ENCODE measurements at regions not wholly inside any gene's neighbourhood (a gene's known extent, or its start where the extent isn't known, plus 50 kb on each side); places are given as distances from the start of the nearest gene placed in this dataset.

GRCh38 chrX:40936827-40937226, 148.4 kb upstream of the USP9X start:
- no peaks in the 10 kb centered on the region for H3K9me3 ChIP-seq
- no peak overlapping the region for H3K27ac ChIP-seq
- H3K4me3 ChIP-seq: no peak overlapping the region
- H3K36me3 ChIP-seq: no peaks in the 10 kb centered on the region
- H3K4me1 ChIP-seq: peaks cover 0 to 8% (median 0%) of the 10 kb centered on the region in 4 donors
- TF ChIP-seq, protein P1, sequence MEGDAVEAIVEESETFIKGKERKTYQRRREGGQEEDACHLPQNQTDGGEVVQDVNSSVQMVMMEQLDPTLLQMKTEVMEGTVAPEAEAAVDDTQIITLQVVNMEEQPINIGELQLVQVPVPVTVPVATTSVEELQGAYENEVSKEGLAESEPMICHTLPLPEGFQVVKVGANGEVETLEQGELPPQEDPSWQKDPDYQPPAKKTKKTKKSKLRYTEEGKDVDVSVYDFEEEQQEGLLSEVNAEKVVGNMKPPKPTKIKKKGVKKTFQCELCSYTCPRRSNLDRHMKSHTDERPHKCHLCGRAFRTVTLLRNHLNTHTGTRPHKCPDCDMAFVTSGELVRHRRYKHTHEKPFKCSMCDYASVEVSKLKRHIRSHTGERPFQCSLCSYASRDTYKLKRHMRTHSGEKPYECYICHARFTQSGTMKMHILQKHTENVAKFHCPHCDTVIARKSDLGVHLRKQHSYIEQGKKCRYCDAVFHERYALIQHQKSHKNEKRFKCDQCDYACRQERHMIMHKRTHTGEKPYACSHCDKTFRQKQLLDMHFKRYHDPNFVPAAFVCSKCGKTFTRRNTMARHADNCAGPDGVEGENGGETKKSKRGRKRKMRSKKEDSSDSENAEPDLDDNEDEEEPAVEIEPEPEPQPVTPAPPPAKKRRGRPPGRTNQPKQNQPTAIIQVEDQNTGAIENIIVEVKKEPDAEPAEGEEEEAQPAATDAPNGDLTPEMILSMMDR (IDR thresholded peaks at IDR 0.05): no peak
- no peak for TF ChIP-seq POLR2AphosphoS5 (IDR thresholded peaks at IDR 0.05)
- no peak for TF ChIP-seq EP300 (IDR thresholded peaks at IDR 0.05)
- TF ChIP-seq POLR2A (IDR thresholded peaks at IDR 0.05): no peak
- WGBS, 2 donors: 84 to 94% methylated on average over 6 of the region's 6 CpGs
- intact Hi-C loops (cut with DNase I): no loop called here
- DNase-seq: no peak
- no peaks in the 10 kb centered on the region for H3K27me3 ChIP-seq

GRCh38 chrX:40938423-40938822, 146.8 kb upstream of the USP9X start:
- TF ChIP-seq EP300 (IDR thresholded peaks at IDR 0.05) (no peak), POLR2AphosphoS5 (IDR thresholded peaks at IDR 0.05) (no peak), POLR2A (IDR thresholded peaks at IDR 0.05) (no peak)
- TF ChIP-seq, protein P1 (IDR thresholded peaks at IDR 0.05): no peak
- peaks cover 0 to 8% (median 0%) of the 10 kb centered on the region in 4 donors for H3K4me1 ChIP-seq
- 84 to 89% methylated on average over 5 of the region's 5 CpGs for WGBS, 2 donors

DNA sequence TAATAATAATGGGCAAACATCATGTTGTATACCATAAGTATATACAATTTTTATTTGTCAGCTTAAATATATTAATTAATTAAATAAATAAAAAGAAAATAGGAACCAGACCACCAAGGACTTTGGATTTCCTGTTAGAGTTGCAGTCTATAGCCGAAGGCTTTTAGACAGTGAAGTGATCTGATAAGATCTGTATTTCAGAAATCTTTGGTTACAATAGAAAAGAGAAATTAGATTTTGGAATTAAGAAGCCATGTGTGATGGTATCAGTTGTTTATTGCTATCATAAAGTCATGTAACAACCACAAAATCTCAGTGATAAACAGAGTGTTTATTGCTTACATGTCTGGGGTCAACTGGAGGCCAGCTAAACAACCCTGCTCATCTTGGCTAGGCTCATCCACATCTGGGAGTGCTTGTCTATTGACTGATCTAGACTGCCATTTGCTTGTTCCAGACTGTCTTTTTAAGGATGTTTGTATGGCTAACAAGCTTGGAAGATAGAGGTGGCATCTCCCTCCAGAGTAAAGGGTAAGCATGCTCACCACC, 142.1 kb upstream of the USP9X start:
- no peak overlapping the region for H3K27ac ChIP-seq
- peaks cover 0 to 6% (median 0%) of the 10 kb centered on the region in 4 donors for H3K4me1 ChIP-seq
- no peak overlapping the region for H3K4me3 ChIP-seq
- no peak for DNase-seq
- H3K27me3 ChIP-seq: no peaks in the 10 kb centered on the region
- TF ChIP-seq EP300 (IDR thresholded peaks at IDR 0.05) (no peak), POLR2A (IDR thresholded peaks at IDR 0.05) (no peak)
- 79 to 94% methylated on average over 1 of the region's 1 CpG for WGBS, 2 donors
- no peaks in the 10 kb centered on the region for H3K9me3 ChIP-seq
- intact Hi-C loops (cut with DNase I): loop anchor here (10.0 kb wide), 1 partner anchor 172 kb away; no protein-coding TSS in a partner anchor
- H3K36me3 ChIP-seq: no peaks in the 10 kb centered on the region

More at GRCh38 chrX:40938423-40938822, 146.8 kb upstream of the USP9X start:
- Histone ChIP-seq H3K27me3 (no peaks in the 10 kb centered on the region), H3K9me3 (no peaks in the 10 kb centered on the region), H3K4me3 (no peak overlapping the region), H3K36me3 (no peaks in the 10 kb centered on the region), H3K27ac (no peak overlapping the region)
- DNase-seq: no peak
- intact Hi-C loops (cut with DNase I): no loop called here

DNA sequence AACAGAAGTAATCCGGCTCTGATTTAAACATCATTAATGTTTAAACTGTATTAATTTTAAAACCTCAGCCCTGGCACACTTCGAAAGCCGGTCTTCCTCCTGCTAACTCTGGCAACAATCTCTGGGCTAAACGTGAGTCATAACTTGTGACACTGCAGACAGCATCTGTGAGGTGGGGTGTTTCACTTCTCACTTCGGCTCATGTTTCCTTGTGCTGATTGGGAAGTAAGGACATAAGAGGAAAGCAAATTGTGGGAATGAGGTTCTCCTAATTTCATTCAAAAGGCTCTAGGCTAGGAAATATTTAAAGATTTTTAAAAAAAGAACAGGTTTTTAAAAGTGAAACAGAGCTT, 139.9 kb upstream of the USP9X start:
- intact Hi-C loops (cut with DNase I): loop anchor here (10.0 kb wide), 1 partner anchor 169 kb away; no protein-coding TSS in a partner anchor
- TF ChIP-seq POLR2AphosphoS5 (IDR thresholded peaks at IDR 0.05): peak in 1 of 4 donors; percentile 19
- no peak for TF ChIP-seq POLR2A (IDR thresholded peaks at IDR 0.05)
- WGBS, 2 donors: 1 to 14% methylated on average over 5 of the region's 5 CpGs
- H3K4me1 ChIP-seq: peaks cover 0 to 6% (median 0%) of the 10 kb centered on the region in 4 donors
- no peaks in the 10 kb centered on the region for H3K36me3 ChIP-seq
- no peaks in the 10 kb centered on the region for H3K9me3 ChIP-seq
- H3K27ac ChIP-seq: peak overlapping the region in 3 of 4 donors; percentile 34 to 50 (median 42)
- no peak overlapping the region for H3K4me3 ChIP-seq
- peak; percentile 76 for DNase-seq
- H3K27me3 ChIP-seq: no peaks in the 10 kb centered on the region

GRCh38 chrX:40947276-40947675, 138.0 kb upstream of the USP9X start:
- Histone ChIP-seq H3K4me3 (no peak overlapping the region), H3K27ac (peak overlapping the region in 1 of 4 donors; percentile 55), H3K9me3 (no peaks in the 10 kb centered on the region), H3K4me1 (peaks cover 0 to 6% (median 0%) of the 10 kb centered on the region in 4 donors), H3K27me3 (no peaks in the 10 kb centered on the region), H3K36me3 (no peaks in the 10 kb centered on the region)
- no peak for DNase-seq
- no peak for TF ChIP-seq POLR2A (IDR thresholded peaks at IDR 0.05)
- no peak for TF ChIP-seq POLR2AphosphoS5 (IDR thresholded peaks at IDR 0.05)
- TF ChIP-seq EP300 (IDR thresholded peaks at IDR 0.05): no peak
- TF ChIP-seq, protein P1 (IDR thresholded peaks at IDR 0.05): no peak
- intact Hi-C loops (cut with DNase I): loop anchor here (10.0 kb wide), 1 partner anchor 168 kb away; no protein-coding TSS in a partner anchor
- 62 to 74% methylated on average over 3 of the region's 3 CpGs for WGBS, 2 donors

Data from sigmoid colon (tissue), 6 donors.